CD14-positive monocyte (primary cell): ENCODE measurements at regions not wholly inside any gene's neighbourhood (a gene's known extent, or its start where the extent isn't known, plus 50 kb on each side); places are given as distances from the start of the nearest gene placed in this dataset.
"Not testable (repeated sequence)": the region's sequence is repeated elsewhere in the genome, so short reads cannot be mapped to it uniquely, and the experiment has no call there.

ENCODE experiments used
- DNase-seq, 3 donors: peaks; one replicate each; pipeline ENCODE4 v3.0.0-alpha.2; 2011 to 2022
- H2AFZ ChIP-seq: 2 replicates; pipeline ENCODE4 v1.6.0; 2012; ENCODE audit warnings: mild to moderate bottlenecking, low read depth, low read length, inconsistent platforms; ENCODE audit not compliant: insufficient read depth, poor library complexity, severe bottlenecking
- H3K27ac ChIP-seq, 2 donors: 1 replicate in 1 of 2; 2 replicates in 1 of 2; pipeline ENCODE4 v1.5.1; 2012 to 2013; ENCODE audit warnings: low read length in 2 of 2, control low read depth in 1 of 2, inconsistent platforms in 1 of 2, low read depth in 1 of 2, mild to moderate bottlenecking in 1 of 2
- H3K27me3 ChIP-seq, 2 donors: one replicate each; pipeline versions ENCODE4 v1.6.0 to v1.6.1; 2011 to 2013; ENCODE audit warnings: low read length in 2 of 2; ENCODE audit not compliant: control insufficient read depth in 2 of 2, insufficient read depth in 2 of 2
- H3K36me3 ChIP-seq, 2 donors: replicated peaks in 1 of 2; 1 replicate in 1 of 2; 2 replicates in 1 of 2; pipeline versions ENCODE4 v1.5.1 to v1.6.1; 2012 to 2013; ENCODE audit warnings: low read length in 2 of 2, control low read depth in 1 of 2, inconsistent platforms in 1 of 2, mild to moderate bottlenecking in 1 of 2; ENCODE audit not compliant: insufficient read depth in 2 of 2, control insufficient read depth in 1 of 2
- H3K4me1 ChIP-seq, 2 donors: 1 replicate in 1 of 2; 2 replicates in 1 of 2; pipeline versions ENCODE4 v1.5.1 to v1.6.1; 2012 to 2013; ENCODE audit warnings: low read length in 2 of 2, control low read depth in 1 of 2, inconsistent platforms in 1 of 2, mild to moderate bottlenecking in 1 of 2, moderate library complexity in 1 of 2; ENCODE audit not compliant: insufficient read depth in 2 of 2, control insufficient read depth in 1 of 2
- H3K4me2 ChIP-seq: replicated peaks from 2 replicates; pipeline ENCODE3; 2012; ENCODE audit warnings: low read length, moderate library complexity, mild to moderate bottlenecking; ENCODE audit not compliant: poor library complexity, severe bottlenecking; ENCODE audit errors: extremely low read depth
- H3K4me3 ChIP-seq, 3 experiments: fragments of 200-600 bp in 1 of 3; sonication (generic) in 1 of 3; replicated peaks in 1 of 3; 1 replicate in 2 of 3; 2 replicates in 1 of 3; pipeline ENCODE4 v1.5.1; 2011 to 2013; ENCODE audit warnings: low read length in 3 of 3, mild to moderate bottlenecking in 3 of 3, control low read depth in 2 of 3, low read depth in 2 of 3, inconsistent platforms in 1 of 3, moderate library complexity in 1 of 3
- H3K79me2 ChIP-seq: 2 replicates; pipeline ENCODE4 v1.6.0; 2012; ENCODE audit warnings: mild to moderate bottlenecking, control low read depth, inconsistent platforms, low read length, moderate library complexity; ENCODE audit not compliant: insufficient read depth
- H3K9ac ChIP-seq: 2 replicates; pipeline ENCODE4 v1.6.0; 2017; ENCODE audit warnings: low read length, mild to moderate bottlenecking; ENCODE audit not compliant: insufficient read depth, poor library complexity, severe bottlenecking
- H3K9me3 ChIP-seq, 2 donors: replicated peaks in 1 of 2; 1 replicate in 1 of 2; 2 replicates in 1 of 2; pipeline versions ENCODE4 v1.5.1 to v1.6.1; 2012 to 2013; ENCODE audit warnings: low read length in 2 of 2, control low read depth in 1 of 2; ENCODE audit not compliant: control insufficient read depth in 1 of 2, insufficient read depth in 1 of 2
- H4K20me1 ChIP-seq: 2 replicates; pipeline ENCODE4 v1.6.0; 2012; ENCODE audit warnings: mild to moderate bottlenecking, low read length, control low read depth, moderate library complexity; ENCODE audit not compliant: insufficient read depth
- H3K27ac Mint-ChIP-seq, 7 donors: one replicate each; pipeline ENCODE4 v1.8.0; 2020; ENCODE audit warnings: mild to moderate bottlenecking in 7 of 7, mixed read lengths in 7 of 7, moderate library complexity in 6 of 7, inconsistent platforms in 2 of 7
- H3K27me3 Mint-ChIP-seq, 3 donors: one replicate each; pipeline ENCODE4 v1.8.0; 2021 to 2022; ENCODE audit warnings: low read depth in 3 of 3, mild to moderate bottlenecking in 3 of 3, mixed read lengths in 3 of 3, moderate library complexity in 3 of 3, inconsistent platforms in 1 of 3
- H3K36me3 Mint-ChIP-seq, 2 donors: one replicate each; pipeline ENCODE4 v1.8.0; 2020; ENCODE audit warnings: mixed read lengths in 2 of 2, inconsistent platforms in 1 of 2, mild to moderate bottlenecking in 1 of 2
- H3K4me1 Mint-ChIP-seq: one replicate; pipeline ENCODE4 v1.8.0; 2020; ENCODE audit warnings: mild to moderate bottlenecking, mixed read lengths
- H3K4me3 Mint-ChIP-seq, 2 donors: one replicate each; pipeline ENCODE4 v1.8.0; 2020; ENCODE audit warnings: mild to moderate bottlenecking in 2 of 2, mixed read lengths in 2 of 2, moderate library complexity in 1 of 2
- H3K9me3 Mint-ChIP-seq, 7 donors: one replicate each; pipeline ENCODE4 v1.8.0; 2020 to 2022; ENCODE audit warnings: mixed read lengths in 7 of 7, mild to moderate bottlenecking in 6 of 7, moderate library complexity in 6 of 7, inconsistent platforms in 2 of 7
- CTCF ChIP-seq: fragments of 200-600 bp; IDR thresholded peaks from one replicate; pipeline ENCODE4 v1.8.0; 2022; ENCODE audit warnings: antibody characterized with exemption, mild to moderate bottlenecking
- WGBS: methylation state at CpG from one replicate; pipeline ENCODE4 v1.1.5; 2013; ENCODE audit warnings: missing lambda C conversion rate; ENCODE audit not compliant: insufficient coverage; 5-methylcytosine and 5-hydroxymethylcytosine counted together
- intact Hi-C, 2 donors: fragments of 100-400 bp; cut with micrococcal nuclease; formaldehyde crosslinking; loops; one replicate each; pipeline versions ENCODE4 v1.15.0 to v1.15.1; 2023

- intact Hi-C loops, result no loop called here
- DNase-seq, result no peak
- no peaks in the 10 kb centered on the region for H4K20me1 ChIP-seq
- no peaks in the 10 kb centered on the region for H3K36me3 ChIP-seq
- peaks cover 0 to 8% of the 10 kb centered on the region in 2 donors for H3K9me3 ChIP-seq
- Mint-ChIP-seq H3K4me3 (no peak overlapping the region), H3K27me3 (peaks cover 0 to 2% (median 1%) of the 10 kb centered on the region in 3 donors), H3K4me1 (no peaks in the 10 kb centered on the region), H3K36me3 (no peaks in the 10 kb centered on the region), H3K9me3 (peaks cover 6 to 16% (median 9%) of the 10 kb centered on the region in 7 donors), H3K27ac (no peak overlapping the region)
- no peak overlapping the region for H3K27ac ChIP-seq
- H3K9ac ChIP-seq, result no peak overlapping the region
- H3K4me1 ChIP-seq, result no peaks in the 10 kb centered on the region
- TF ChIP-seq CTCF, result no peak
- H2AFZ ChIP-seq, result no peak overlapping the region
- H3K4me2 ChIP-seq, result no peak overlapping the region
- no peaks in the 10 kb centered on the region for H3K79me2 ChIP-seq
- no peaks in the 10 kb centered on the region for H3K27me3 ChIP-seq
- WGBS, result no CpG with 5 or more reads among the region's 1 CpG
- no peak overlapping the region for H3K4me3 ChIP-seq
These were observed 264.8 kb upstream of the HNRNPA3 start for GRCh38 chr2:176947754-176948153.

GRCh38 chr2:176951218-176951617 is 261.4 kb upstream of the HNRNPA3 start:
- H3K79me2 ChIP-seq, H3K9me3 ChIP-seq, H3K27ac Mint-ChIP-seq, H3K4me2 ChIP-seq, H4K20me1 ChIP-seq, H3K4me3 Mint-ChIP-seq, intact Hi-C loops, H3K9ac ChIP-seq, H3K36me3 ChIP-seq, H2AFZ ChIP-seq, H3K27ac ChIP-seq, H3K36me3 Mint-ChIP-seq, H3K27me3 Mint-ChIP-seq, H3K27me3 ChIP-seq, H3K4me1 ChIP-seq, H3K4me1 Mint-ChIP-seq, H3K4me3 ChIP-seq, DNase-seq: not testable (repeated sequence)
- no CpG with 5 or more reads among the region's 3 CpGs for WGBS
- peaks cover 6 to 16% (median 9%) of the 10 kb centered on the region in 7 donors for H3K9me3 Mint-ChIP-seq
